ENCODE measurements at regions not wholly inside any gene's neighbourhood (a gene's known extent, or its start where the extent isn't known, plus 50 kb on each side); places are given as distances from the start of the nearest gene placed in this dataset.

DNA sequence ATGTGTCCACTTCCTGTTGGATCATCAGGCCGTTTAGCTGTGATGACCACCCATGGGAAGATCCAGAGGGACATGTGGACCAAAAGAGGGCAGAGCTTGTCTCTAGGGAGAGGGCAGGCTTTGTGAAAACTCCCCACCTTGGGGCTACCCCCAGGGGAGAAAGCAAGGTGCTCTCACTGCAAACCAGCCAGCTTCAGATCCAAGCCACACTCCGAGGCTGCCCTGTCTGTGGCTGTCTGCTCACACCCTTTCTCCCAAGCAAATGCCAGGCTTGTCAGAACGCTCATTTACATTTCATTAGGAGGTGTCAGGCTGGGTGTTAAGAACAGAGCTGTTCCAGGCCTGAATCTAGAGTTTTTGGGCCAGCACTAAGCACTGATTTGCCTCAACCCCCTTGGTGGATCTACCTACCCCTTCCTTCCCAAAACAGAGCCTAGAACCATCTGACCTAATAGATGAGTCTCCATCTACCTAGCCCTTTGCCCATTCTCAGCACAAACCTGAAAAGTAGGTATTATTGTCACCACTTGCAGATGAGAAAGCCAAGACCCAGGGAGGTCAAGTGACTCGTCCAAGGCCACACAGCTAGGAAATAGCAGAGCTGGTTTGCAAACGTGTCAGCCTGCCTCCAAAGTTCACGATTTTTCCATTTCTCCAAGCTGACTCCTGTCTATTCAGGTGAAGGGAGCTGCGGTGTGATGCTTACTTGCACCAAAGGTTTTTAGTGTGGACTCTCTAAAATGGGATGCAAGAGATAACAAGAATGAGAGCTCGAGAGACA, 130.9 kb downstream of the EMX2 start:
- no peak for TF ChIP-seq CTCF (IDR thresholded peaks at IDR 0.05)
- TF ChIP-seq POLR2A (IDR thresholded peaks at IDR 0.05): no peak
- no peaks in the 10 kb centered on the region for H3K36me3 ChIP-seq (replicated peaks in 1 of 2; ENCODE audit: insufficient read depth in 1 of 2, low read depth in 2 of 2)
- H3K27me3 ChIP-seq: no peaks in the 10 kb centered on the region
- no peak overlapping the region for H3K4me3 ChIP-seq
- 51 to 66% methylated on average over 7 to 8 of the region's 8 CpGs for WGBS, 2 donors
- no peaks in the 10 kb centered on the region for H3K9me3 ChIP-seq
- DNase-seq (no peak), ATAC-seq (no peak)
- H3K4me1 ChIP-seq: no peaks in the 10 kb centered on the region
- no peak overlapping the region for H3K27ac ChIP-seq
- intact Hi-C loops (cut with DNase I): no loop called here

- intact Hi-C loops (cut with DNase I): no loop called here
These were observed 131.7 kb downstream of the EMX2 start for GRCh38 chr10:117674201-117674600.

DNA sequence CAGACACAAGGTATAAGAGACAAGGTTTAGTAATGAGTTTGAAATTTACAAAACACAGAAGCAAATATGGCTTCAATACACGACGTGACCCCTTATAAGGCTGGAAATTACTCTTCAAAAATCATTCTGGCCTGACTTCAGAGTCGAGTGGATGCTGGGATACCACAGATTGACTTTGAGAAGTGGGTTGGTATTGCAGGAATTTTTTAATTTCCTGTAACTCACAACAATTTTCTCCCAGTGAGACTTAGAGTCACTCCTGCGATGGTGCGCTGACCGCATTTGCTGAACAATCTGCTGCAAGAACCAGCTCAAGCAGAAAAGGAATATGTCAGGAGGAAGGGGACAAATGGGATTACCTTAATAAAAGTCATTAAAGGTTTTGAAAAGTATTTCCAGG, 132.1 kb downstream of the EMX2 start:
- H3K27ac ChIP-seq: no peak overlapping the region
- H3K36me3 ChIP-seq (replicated peaks in 1 of 2; ENCODE audit: insufficient read depth in 1 of 2, low read depth in 2 of 2): no peaks in the 10 kb centered on the region
- H3K27me3 ChIP-seq: no peaks in the 10 kb centered on the region
- WGBS, 2 donors: 80 to 81% methylated on average over 6 of the region's 6 CpGs
- DNase-seq (no peak), ATAC-seq (no peak)
- H3K4me3 ChIP-seq: no peak overlapping the region
- no peaks in the 10 kb centered on the region for H3K4me1 ChIP-seq
- TF ChIP-seq POLR2A (IDR thresholded peaks at IDR 0.05): no peak
- no peak for TF ChIP-seq CTCF (IDR thresholded peaks at IDR 0.05)
- H3K9me3 ChIP-seq: no peaks in the 10 kb centered on the region
- intact Hi-C loops (cut with DNase I): no loop called here

More at GRCh38 chr10:117674201-117674600, 131.7 kb downstream of the EMX2 start:
- Histone ChIP-seq H3K27ac (no peak overlapping the region), H3K4me3 (no peak overlapping the region), H3K27me3 (no peaks in the 10 kb centered on the region), H3K4me1 (no peaks in the 10 kb centered on the region), H3K36me3 (replicated peaks in 1 of 2; ENCODE audit: insufficient read depth in 1 of 2, low read depth in 2 of 2) (no peaks in the 10 kb centered on the region), H3K9me3 (no peaks in the 10 kb centered on the region)
- DNase-seq (no peak), ATAC-seq (no peak)
- TF ChIP-seq CTCF (IDR thresholded peaks at IDR 0.05) (no peak), POLR2A (IDR thresholded peaks at IDR 0.05) (no peak)
- 86 to 95% methylated on average over 7 of the region's 7 CpGs for WGBS, 2 donors

- ATAC-seq: no peak
- intact Hi-C loops (cut with DNase I): no loop called here
- 69 to 75% methylated on average over 15 of the region's 15 CpGs for WGBS, 2 donors
- H3K27me3 ChIP-seq: no peaks in the 10 kb centered on the region
- no peak overlapping the region for H3K27ac ChIP-seq
- TF ChIP-seq POLR2A (IDR thresholded peaks at IDR 0.05): no peak
- no peak for TF ChIP-seq CTCF (IDR thresholded peaks at IDR 0.05)
- no peaks in the 10 kb centered on the region for H3K4me1 ChIP-seq
- no peaks in the 10 kb centered on the region for H3K9me3 ChIP-seq
- no peak for DNase-seq
- no peak overlapping the region for H3K4me3 ChIP-seq
- H3K36me3 ChIP-seq (replicated peaks in 1 of 2; ENCODE audit: insufficient read depth in 1 of 2, low read depth in 2 of 2): no peaks in the 10 kb centered on the region
These were observed 133.0 kb downstream of the EMX2 start for GRCh38 chr10:117675514-117676055.

- H3K27ac ChIP-seq: no peak overlapping the region
- DNase-seq: no peak
- ATAC-seq: no peak
- intact Hi-C loops (cut with DNase I): no loop called here
- 60 to 62% methylated on average over 7 of the region's 7 CpGs for WGBS, 2 donors
- TF ChIP-seq CTCF (IDR thresholded peaks at IDR 0.05) (no peak), POLR2A (IDR thresholded peaks at IDR 0.05) (no peak)
- H3K27me3 ChIP-seq: no peaks in the 10 kb centered on the region
- H3K36me3 ChIP-seq (replicated peaks in 1 of 2; ENCODE audit: insufficient read depth in 1 of 2, low read depth in 2 of 2): no peaks in the 10 kb centered on the region
- H3K4me3 ChIP-seq: no peak overlapping the region
- no peaks in the 10 kb centered on the region for H3K9me3 ChIP-seq
- H3K4me1 ChIP-seq: no peaks in the 10 kb centered on the region
These were observed 134.7 kb downstream of the EMX2 start for GRCh38 chr10:117677239-117677638.
